ENCODE measurements at regions not wholly inside any gene's neighbourhood (a gene's known extent, or its start where the extent isn't known, plus 50 kb on each side); places are given as distances from the start of the nearest gene placed in this dataset.

DNA sequence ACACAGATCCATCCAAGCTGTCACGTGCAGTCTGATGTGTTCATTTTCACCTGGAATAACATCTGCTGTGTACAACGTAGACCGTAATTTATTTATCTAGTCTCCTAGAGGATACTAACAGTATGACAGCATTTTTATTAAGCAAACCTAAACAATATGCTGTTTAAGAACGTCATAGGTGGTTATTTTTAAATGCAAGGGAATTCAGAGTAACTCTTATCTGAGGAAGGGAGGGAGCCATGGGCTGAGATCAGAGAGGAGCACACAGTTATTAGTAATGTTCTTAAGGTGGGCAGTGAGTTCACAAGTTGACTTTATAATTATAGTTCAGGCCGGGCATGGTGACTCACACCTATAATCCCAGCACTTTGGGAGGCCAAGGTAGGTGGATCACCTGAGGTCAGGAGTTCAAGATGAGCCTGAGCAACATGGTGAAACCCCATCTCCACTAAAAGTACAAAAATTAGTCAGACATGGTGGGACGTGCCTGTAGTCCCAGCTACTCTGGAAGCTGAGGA, 193.6 kb downstream of the UACA start:
- Mint-ChIP-seq H3K4me3 (no peak overlapping the region), H3K36me3 (ENCODE audit: low read depth) (peaks cover 4% of the 10 kb centered on the region), H3K27me3 (ENCODE audit: low read depth) (peaks cover 23% of the 10 kb centered on the region), H3K27ac (no peak overlapping the region), H3K4me1 (ENCODE audit: low read depth) (peaks cover 2% of the 10 kb centered on the region), H3K9me3 (peaks cover 17% of the 10 kb centered on the region)

DNA sequence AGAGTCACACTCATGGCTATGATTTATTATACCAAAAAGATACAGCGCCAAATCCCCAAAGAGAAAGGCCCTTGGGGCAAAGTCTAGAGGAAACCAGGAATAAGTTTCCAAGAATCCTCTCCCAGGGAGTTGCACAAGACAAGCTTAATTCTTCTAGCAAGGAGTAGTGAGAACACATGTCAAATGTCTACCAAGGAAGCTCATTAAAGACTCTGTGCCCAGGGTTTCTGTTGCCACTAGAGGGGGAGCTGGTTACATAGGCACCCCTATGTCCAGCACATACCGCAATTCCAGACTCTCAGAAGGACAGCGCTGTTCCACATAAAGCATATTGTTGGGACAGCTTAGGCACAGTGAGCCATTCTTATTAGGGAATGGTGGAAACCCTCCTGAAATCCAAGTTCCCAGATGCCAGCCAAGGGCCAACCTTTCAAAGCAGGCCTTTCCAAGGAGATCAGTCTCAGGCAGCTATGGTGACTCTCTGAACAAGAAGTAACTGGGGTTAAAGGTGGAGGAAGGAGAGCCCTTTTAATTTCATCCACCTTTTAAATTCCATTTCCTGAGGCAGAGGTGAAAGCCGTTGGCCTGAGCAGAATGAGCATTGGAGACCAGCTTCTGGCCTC, 194.2 kb downstream of the UACA start:
- peaks cover 17% of the 10 kb centered on the region for H3K9me3 Mint-ChIP-seq
- peaks cover 2% of the 10 kb centered on the region for H3K4me1 Mint-ChIP-seq (ENCODE audit: low read depth)
- peaks cover 26% of the 10 kb centered on the region for H3K27me3 Mint-ChIP-seq (ENCODE audit: low read depth)
- H3K36me3 Mint-ChIP-seq (ENCODE audit: low read depth), result peaks cover 4% of the 10 kb centered on the region
- no peak overlapping the region for H3K27ac Mint-ChIP-seq
- no peak overlapping the region for H3K4me3 Mint-ChIP-seq

DNA sequence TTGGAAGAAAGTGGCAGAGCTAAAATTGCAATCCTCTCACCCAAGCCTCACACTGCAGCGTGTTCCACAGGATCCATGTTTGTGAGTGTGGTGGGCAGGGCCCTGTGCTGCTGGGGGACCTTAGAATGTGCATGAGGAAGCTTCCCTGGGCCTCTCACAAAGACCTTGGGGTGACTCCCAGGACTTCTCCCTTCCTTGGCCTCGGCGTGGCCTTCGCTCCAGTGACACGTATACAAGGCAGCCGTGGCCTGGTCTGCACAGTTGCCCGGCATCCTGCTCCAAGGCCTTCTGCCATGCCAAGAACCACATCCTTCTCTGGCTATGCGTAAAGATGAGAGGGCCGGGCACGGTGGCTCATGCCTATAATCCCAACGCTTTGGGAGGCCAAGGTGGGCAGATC, 196.4 kb downstream of the UACA start:
- no peak overlapping the region for H3K27ac Mint-ChIP-seq
- peaks cover 4% of the 10 kb centered on the region for H3K9me3 Mint-ChIP-seq

DNA sequence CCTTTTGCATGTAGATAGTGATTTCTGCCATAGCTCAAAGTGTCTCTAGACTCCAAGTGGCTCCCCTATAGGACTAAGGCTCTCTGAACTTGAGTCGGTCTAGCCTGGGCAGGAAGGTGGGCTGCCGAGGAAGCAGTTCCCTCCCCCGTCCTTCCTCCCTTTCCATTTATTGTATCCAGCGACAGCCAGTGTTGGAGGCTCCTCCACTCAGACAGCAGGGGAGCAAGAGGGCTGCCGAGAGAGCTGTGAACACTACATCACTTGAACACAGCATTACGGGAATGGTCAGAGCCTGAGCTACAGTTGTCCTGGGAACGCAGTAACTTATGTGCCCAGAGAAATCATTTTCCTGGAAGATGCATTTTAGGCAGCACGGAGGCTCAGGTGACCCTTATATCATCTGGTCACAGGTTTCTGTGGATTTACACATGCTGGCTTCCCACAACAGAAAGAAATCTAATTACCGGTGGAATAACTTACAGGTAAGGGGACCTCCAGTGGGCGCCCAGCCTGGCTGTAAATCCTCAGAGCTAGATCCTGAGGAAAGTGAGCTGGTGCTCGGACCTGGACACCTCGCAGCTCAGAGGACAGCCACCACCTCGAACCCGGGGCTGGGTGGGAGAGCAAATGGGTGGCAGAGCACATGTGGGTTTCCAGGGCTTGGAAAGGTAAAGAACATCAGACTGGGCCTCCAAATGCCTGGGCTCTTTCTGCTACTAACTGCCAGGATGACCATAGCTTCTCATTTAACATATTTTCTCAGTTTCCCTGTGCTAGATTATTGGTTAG, 197.1 kb downstream of the UACA start:
- no peak overlapping the region for H3K27ac Mint-ChIP-seq
- no peaks in the 10 kb centered on the region for H3K9me3 Mint-ChIP-seq
- H3K27me3 Mint-ChIP-seq (ENCODE audit: low read depth), result peaks cover 35% of the 10 kb centered on the region
- H3K4me1 Mint-ChIP-seq (ENCODE audit: low read depth), result peaks cover 2% of the 10 kb centered on the region
- no peak overlapping the region for H3K4me3 Mint-ChIP-seq
- H3K36me3 Mint-ChIP-seq (ENCODE audit: low read depth), result no peaks in the 10 kb centered on the region

More for the DNA sequence above, 196.4 kb downstream of the UACA start:
- no peaks in the 10 kb centered on the region for H3K36me3 Mint-ChIP-seq (ENCODE audit: low read depth)
- H3K27me3 Mint-ChIP-seq (ENCODE audit: low read depth), result peaks cover 33% of the 10 kb centered on the region
- H3K4me1 Mint-ChIP-seq (ENCODE audit: low read depth), result peaks cover 2% of the 10 kb centered on the region
- H3K4me3 Mint-ChIP-seq, result no peak overlapping the region

DNA sequence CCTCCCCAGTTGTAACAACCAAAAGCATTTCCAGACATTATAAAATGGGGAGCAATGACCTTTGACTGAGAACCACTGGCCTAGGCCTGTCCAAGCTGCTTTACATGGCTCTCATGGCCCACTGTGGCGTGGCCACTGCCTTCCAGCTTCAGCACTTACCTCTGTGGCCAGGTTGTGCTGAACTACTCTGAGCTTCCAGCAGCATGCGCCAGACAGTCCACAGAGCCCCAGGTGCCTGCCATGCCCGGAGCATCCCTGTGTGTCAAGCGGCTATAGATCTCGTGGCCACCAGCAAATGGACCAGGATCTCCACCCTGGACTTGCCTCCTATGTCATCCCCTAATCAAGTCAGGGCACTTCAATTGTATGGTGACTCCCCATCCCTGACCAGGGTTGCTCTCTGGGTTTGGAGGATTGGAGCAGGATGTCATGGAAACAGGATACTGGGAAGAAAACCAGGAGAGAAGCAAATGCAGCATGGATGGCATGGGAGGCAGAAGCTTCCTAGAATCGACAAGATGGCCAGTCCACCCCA, 199.7 kb downstream of the UACA start:
- Mint-ChIP-seq H3K4me3 (no peak overlapping the region), H3K36me3 (ENCODE audit: low read depth) (no peaks in the 10 kb centered on the region), H3K4me1 (ENCODE audit: low read depth) (peaks cover 3% of the 10 kb centered on the region), H3K27me3 (ENCODE audit: low read depth) (peaks cover 43% of the 10 kb centered on the region), H3K9me3 (no peaks in the 10 kb centered on the region), H3K27ac (no peak overlapping the region)

DNA sequence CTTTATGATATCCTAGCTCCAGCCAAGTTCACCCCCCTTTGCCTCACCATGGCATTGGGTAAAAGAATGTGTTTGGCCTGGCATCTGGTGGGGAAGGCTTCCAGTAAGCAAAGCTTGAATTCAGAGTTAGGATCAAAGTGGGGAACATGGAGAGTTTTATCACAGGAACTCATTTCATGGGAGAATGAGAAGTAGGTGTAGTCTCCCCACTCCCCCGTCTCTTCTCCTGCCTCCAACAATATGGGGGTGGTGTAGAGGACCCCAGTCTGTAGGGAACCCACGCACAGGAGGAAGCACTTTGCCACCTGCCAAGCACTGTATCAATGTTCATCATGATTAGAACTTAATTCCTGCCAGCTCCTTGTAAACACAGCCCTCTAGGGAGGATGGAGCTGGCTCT, 200.5 kb downstream of the UACA start:
- Mint-ChIP-seq H3K4me3 (no peak overlapping the region), H3K9me3 (no peaks in the 10 kb centered on the region), H3K27ac (no peak overlapping the region), H3K4me1 (ENCODE audit: low read depth) (peaks cover 3% of the 10 kb centered on the region), H3K36me3 (ENCODE audit: low read depth) (no peaks in the 10 kb centered on the region), H3K27me3 (ENCODE audit: low read depth) (peaks cover 43% of the 10 kb centered on the region)

DNA sequence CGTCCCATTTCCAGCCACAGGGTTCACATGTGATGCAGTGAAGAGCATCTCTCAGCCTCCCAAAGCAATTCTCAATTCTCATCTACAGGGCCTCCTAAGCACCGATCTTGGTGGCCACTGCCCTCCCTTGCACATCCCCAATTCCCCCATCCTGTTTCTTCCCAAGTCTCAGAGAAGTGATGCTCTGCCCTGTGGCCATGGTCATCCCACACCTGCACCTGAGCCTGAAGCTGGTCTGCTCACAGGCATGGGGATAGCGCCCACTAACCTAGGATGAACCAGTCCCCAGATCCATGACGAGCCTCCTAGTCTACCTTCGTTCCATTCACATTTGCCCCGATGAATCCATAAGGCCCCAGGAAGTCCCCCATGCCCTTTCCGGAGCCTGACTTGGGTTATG, 201.5 kb downstream of the UACA start:
- Mint-ChIP-seq H3K27me3 (ENCODE audit: low read depth) (peaks cover 43% of the 10 kb centered on the region), H3K36me3 (ENCODE audit: low read depth) (no peaks in the 10 kb centered on the region), H3K4me3 (no peak overlapping the region), H3K9me3 (no peaks in the 10 kb centered on the region), H3K27ac (no peak overlapping the region), H3K4me1 (ENCODE audit: low read depth) (peaks cover 3% of the 10 kb centered on the region)

DNA sequence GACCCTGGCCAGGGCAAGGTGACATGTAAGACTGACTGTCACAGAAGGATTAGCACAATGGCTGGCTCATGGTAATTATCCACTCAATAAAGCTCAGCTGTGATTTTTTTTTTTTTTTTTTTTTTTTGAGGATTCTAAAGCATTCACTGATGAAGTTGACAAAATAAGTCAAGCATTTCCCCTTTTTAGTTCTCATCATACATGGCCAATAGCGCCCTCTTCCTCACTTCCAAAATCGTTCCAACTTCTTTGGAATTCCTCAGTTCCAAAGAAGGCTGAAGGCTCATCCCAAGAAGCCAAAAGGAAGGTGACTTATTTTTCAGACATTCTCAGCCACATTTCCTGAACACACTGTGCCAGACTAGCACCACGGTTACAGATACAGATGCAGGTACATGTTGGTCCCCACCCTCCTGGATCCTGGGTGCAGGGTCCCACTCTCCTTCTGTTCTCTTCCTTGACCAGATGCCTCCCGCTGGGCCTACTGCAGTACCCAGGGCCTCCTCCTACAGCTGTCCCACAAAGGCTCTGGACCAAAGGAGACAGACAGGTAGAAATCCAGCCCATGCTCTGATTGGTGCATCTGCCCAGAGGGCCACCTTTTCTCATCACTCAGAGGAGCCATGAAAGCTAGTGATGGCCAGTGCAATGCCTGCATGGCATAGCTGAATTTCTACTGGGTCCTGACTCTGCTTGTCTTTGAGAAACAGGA, 202.6 kb downstream of the UACA start:
- no peaks in the 10 kb centered on the region for H3K9me3 Mint-ChIP-seq
- peaks cover 43% of the 10 kb centered on the region for H3K27me3 Mint-ChIP-seq (ENCODE audit: low read depth)
- no peaks in the 10 kb centered on the region for H3K36me3 Mint-ChIP-seq (ENCODE audit: low read depth)
- no peak overlapping the region for H3K4me3 Mint-ChIP-seq
- H3K27ac Mint-ChIP-seq, result no peak overlapping the region
- peaks cover 3% of the 10 kb centered on the region for H3K4me1 Mint-ChIP-seq (ENCODE audit: low read depth)

DNA sequence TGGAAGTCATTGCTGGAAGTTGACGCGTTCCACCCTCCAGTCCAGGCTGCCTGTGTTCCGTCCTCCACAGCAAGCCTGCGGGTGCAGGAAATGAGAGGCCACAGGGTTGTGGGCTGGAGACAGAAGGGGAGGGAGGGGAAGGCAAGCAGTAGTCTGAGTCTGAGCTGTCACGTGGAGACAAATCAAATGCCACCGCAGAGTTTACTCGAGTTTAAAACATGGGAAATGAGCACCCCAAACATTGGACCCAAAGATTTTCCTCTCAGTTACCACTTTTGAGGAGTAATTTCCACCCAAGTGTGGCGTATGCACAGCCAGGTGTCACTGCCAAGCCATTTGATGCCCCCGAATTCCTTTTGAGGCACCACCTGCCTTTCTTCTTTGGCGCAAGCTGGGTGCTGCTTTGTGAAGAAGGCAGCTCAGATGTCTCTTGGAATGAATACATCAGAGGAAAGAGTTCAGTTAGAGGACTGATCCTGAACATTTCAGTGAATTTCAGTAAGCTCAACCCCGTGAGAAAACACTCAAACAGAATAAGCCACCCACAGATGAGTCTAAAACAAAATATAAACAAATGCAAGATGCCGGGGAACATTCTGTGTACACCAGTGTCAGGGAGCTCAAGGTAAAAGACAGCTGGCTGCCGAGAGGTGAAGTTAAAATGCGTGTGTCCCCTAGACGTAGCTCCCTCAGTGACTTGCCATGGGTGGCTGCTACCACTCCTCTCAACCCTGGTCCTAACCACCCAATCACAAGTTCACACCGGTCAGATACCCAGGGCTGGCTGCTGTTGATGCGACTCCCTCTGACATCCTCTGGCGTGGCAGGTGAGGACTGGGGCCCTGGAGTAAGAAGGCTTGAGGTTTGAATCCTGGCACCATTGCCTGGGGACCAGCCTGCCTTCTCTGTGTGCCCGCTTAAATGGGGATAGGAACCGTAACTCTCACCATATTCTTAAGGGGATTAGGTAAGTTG, 203.8 kb downstream of the UACA start:
- Mint-ChIP-seq H3K4me3 (no peak overlapping the region), H3K27me3 (ENCODE audit: low read depth) (peaks cover 33% of the 10 kb centered on the region), H3K9me3 (no peaks in the 10 kb centered on the region), H3K27ac (no peak overlapping the region), H3K4me1 (ENCODE audit: low read depth) (peaks cover 3% of the 10 kb centered on the region), H3K36me3 (ENCODE audit: low read depth) (no peaks in the 10 kb centered on the region)

DNA sequence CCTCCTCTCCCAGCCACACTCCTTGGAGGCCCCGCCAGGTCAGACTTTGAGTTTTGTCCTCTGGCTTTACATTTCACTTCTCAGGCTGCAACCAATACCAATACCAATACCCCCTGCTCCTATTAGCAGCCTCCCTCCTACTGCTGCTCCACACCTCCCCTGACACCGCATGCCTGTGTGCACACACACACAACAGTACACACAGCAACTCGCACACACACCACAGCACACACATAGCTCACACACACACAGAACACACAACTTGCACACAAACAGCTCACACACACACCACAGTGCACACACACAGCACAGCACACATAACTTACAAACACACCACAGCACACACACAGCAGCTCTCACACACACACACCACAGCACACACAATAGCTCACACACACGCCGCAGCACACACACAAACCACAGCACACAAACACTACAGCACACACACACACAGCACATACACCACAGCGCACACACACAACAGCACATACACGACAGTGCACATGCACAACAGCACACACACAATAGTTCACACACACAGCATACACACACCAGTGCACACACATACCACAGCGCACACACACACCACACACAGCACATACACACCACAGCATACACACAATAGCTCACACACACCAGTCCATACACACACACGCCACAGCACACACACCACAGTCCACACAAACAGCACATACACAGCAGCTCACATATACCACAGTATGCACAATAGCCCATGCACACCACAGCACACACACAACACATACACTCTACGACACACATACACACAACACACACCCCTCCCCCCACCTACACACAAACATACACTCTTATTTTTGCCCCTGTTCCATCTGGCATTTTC, 204.7 kb downstream of the UACA start:
- H3K27ac Mint-ChIP-seq, result no peak overlapping the region
- H3K36me3 Mint-ChIP-seq (ENCODE audit: low read depth), result no peaks in the 10 kb centered on the region
- no peaks in the 10 kb centered on the region for H3K9me3 Mint-ChIP-seq
- H3K27me3 Mint-ChIP-seq (ENCODE audit: low read depth), result peaks cover 32% of the 10 kb centered on the region
- H3K4me3 Mint-ChIP-seq, result no peak overlapping the region
- peaks cover 3% of the 10 kb centered on the region for H3K4me1 Mint-ChIP-seq (ENCODE audit: low read depth)

DNA sequence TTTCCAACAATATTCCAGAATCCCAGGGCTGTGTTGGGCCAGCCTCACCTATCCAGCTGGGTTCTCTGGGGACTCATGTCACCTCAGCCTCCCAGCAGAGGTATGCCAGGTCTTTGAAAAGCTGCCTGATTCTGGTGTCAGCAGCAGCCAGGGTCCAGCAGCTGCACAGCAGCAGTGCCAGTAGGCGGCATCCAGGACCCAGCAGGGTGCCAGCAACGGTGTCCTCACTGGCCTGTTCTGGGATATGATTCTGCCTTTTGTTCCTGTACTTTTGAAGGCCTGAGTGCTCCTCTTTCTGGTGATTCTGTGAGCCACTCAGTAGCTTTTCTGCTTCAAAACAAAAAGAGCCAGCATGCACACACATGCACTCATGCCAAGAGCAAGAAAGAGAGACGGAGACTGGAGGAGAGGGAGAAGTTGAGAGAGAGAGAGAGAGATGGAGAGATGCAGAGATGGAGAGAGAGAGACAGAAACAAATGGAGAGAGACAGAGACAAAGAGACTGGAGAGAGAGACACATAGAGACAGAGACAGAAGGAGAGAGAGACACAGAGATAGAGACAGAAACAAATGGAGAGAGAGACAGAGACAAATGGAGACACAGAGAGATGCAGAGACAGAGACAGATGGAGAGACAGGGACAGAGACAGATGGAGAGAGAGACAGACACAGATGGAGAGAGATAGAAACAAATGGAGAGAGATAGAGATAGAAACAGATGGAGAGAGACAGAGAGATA, 205.7 kb downstream of the UACA start:
- H3K27me3 Mint-ChIP-seq (ENCODE audit: low read depth), result peaks cover 25% of the 10 kb centered on the region
- H3K27ac Mint-ChIP-seq, result no peak overlapping the region
- H3K4me3 Mint-ChIP-seq, result no peak overlapping the region
- H3K36me3 Mint-ChIP-seq (ENCODE audit: low read depth), result no peaks in the 10 kb centered on the region
- H3K9me3 Mint-ChIP-seq, result no peaks in the 10 kb centered on the region
- peaks cover 3% of the 10 kb centered on the region for H3K4me1 Mint-ChIP-seq (ENCODE audit: low read depth)

DNA sequence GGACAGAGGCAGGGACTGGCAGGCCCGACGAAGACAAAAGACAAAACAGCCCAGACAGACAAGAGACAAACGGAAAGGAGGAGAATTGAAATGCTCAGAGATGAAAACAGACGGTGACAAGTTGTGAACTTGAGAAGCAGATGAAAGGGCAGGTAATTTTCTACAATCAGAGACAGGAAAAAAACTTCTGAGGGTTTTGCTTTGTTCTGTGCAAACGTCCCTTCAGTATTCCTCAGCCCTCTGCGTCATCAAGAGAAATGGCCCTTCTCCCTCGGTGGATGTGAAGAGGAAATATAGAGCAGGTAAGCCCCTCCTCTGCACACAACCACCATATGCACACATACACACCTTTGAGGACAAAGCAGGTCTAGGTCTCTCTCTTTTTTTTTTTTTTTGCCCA, 206.6 kb downstream of the UACA start:
- H3K9me3 Mint-ChIP-seq, result peaks cover 4% of the 10 kb centered on the region
- peaks cover 3% of the 10 kb centered on the region for H3K4me1 Mint-ChIP-seq (ENCODE audit: low read depth)
- H3K27ac Mint-ChIP-seq, result no peak overlapping the region

More for the DNA sequence above, 206.6 kb downstream of the UACA start:
- H3K4me3 Mint-ChIP-seq, result no peak overlapping the region
- no peaks in the 10 kb centered on the region for H3K36me3 Mint-ChIP-seq (ENCODE audit: low read depth)
- peaks cover 22% of the 10 kb centered on the region for H3K27me3 Mint-ChIP-seq (ENCODE audit: low read depth)
